Loucy (cell line): ENCODE measurements at regions not wholly inside any gene's neighbourhood (a gene's known extent, or its start where the extent isn't known, plus 50 kb on each side); places are given as distances from the start of the nearest gene placed in this dataset.

Source experiments
- H2AFZ ChIP-seq: fragments of 200-600 bp; sonication (generic); 2 replicates; pipeline ENCODE4 v1.6.0; 2016; ENCODE audit warnings: antibody characterized with exemption, mild to moderate bottlenecking, low read length, moderate library complexity
- H3F3A ChIP-seq: fragments of 200-600 bp; 2 replicates; pipeline ENCODE4 v1.6.0; 2016; ENCODE audit warnings: antibody characterized with exemption, low read depth, mild to moderate bottlenecking
- H3K27me3 ChIP-seq: fragments of 200-600 bp; sonication (generic); 2 replicates; pipeline ENCODE4 v1.6.1; 2014; ENCODE audit warnings: low read length, mild to moderate bottlenecking; ENCODE audit not compliant: insufficient read depth, poor library complexity, severe bottlenecking
- H3K36me3 ChIP-seq: fragments of 200-600 bp; sonication (generic); 2 replicates; pipeline ENCODE4 v1.6.1; 2016; ENCODE audit warnings: low read length; ENCODE audit not compliant: insufficient read depth
- H3K4me1 ChIP-seq: fragments of 200-600 bp; sonication (generic); 2 replicates; pipeline ENCODE4 v1.5.1; 2014; ENCODE audit warnings: low read length, mild to moderate bottlenecking; ENCODE audit not compliant: insufficient read depth, poor library complexity, severe bottlenecking
- H3K4me2 ChIP-seq: fragments of 200-600 bp; sonication (generic); 2 replicates; pipeline ENCODE4 v1.6.0; 2014; ENCODE audit warnings: antibody characterized with exemption, low read length, low read depth, mild to moderate bottlenecking; ENCODE audit not compliant: poor library complexity, severe bottlenecking
- H3K4me3 ChIP-seq: fragments of 200-600 bp; sonication (generic); 2 replicates; pipeline ENCODE4 v1.5.1; 2014; ENCODE audit warnings: low read length, mild to moderate bottlenecking, mixed read lengths; ENCODE audit not compliant: poor library complexity, severe bottlenecking
- H3K79me2 ChIP-seq: fragments of 200-600 bp; sonication (generic); 2 replicates; pipeline ENCODE4 v1.6.1; 2014; ENCODE audit warnings: low read length; ENCODE audit not compliant: insufficient read depth
- H3K9ac ChIP-seq: fragments of 200-600 bp; sonication (generic); 2 replicates; pipeline ENCODE4 v1.6.0; 2014; ENCODE audit warnings: mild to moderate bottlenecking, low read depth, low read length, moderate library complexity; ENCODE audit not compliant: poor library complexity, severe bottlenecking
- H3K9me2 ChIP-seq: fragments of 200-600 bp; sonication (generic); replicated peaks from 2 replicates; pipeline ENCODE4 v1.6.1; 2016; ENCODE audit warnings: low read depth, low read length, mixed read lengths
- H3K9me3 ChIP-seq: fragments of 200-600 bp; sonication (generic); 2 replicates; pipeline ENCODE4 v1.6.1; 2014; ENCODE audit warnings: mild to moderate bottlenecking, antibody characterized with exemption, low read length, low read depth; ENCODE audit not compliant: insufficient read depth
- H4K20me1 ChIP-seq: fragments of 200-600 bp; sonication (generic); 2 replicates; pipeline ENCODE4 v1.6.0; 2014; ENCODE audit warnings: antibody characterized with exemption, low read length, mild to moderate bottlenecking; ENCODE audit not compliant: insufficient read depth, poor library complexity, severe bottlenecking
- CTCF ChIP-seq: fragments of 200-600 bp; sonication (generic); conservative IDR thresholded peaks from 2 replicates; pipeline ENCODE4 v1.5.1; 2014; ENCODE audit warnings: mild to moderate bottlenecking, antibody characterized with exemption, low read length
- EZH2phosphoT487 ChIP-seq: fragments of 200-600 bp; IDR thresholded peaks from 2 replicates; pipeline ENCODE4 v1.6.1; 2018; ENCODE audit warnings: antibody characterized with exemption, mild to moderate bottlenecking, moderate library complexity, borderline replicate concordance

- TF ChIP-seq EZH2phosphoT487, result no peak
- no peak for TF ChIP-seq CTCF
- Histone ChIP-seq H3K9me2 (no peaks in the 10 kb centered on the region), H3K4me2 (no peak overlapping the region), H3K36me3 (no peaks in the 10 kb centered on the region), H4K20me1 (no peaks in the 10 kb centered on the region), H3K4me3 (no peak overlapping the region), H3K27me3 (no peaks in the 10 kb centered on the region), H3K4me1 (peaks cover 49% of the 10 kb centered on the region), H3K9me3 (no peaks in the 10 kb centered on the region), H3F3A (peaks cover 4% of the 10 kb centered on the region), H2AFZ (no peak overlapping the region), H3K79me2 (no peaks in the 10 kb centered on the region), H3K9ac (no peak overlapping the region)
These were observed 530.2 kb downstream of the PTPRC start for GRCh38 chr1:199168888-199169585.

GRCh38 chr1:199170711-199171110 lies 531.9 kb downstream of the PTPRC start:
- H3K27me3 ChIP-seq, result no peaks in the 10 kb centered on the region
- peaks cover 4% of the 10 kb centered on the region for H3F3A ChIP-seq
- H3K9me2 ChIP-seq, result no peaks in the 10 kb centered on the region
- no peaks in the 10 kb centered on the region for H3K79me2 ChIP-seq
- no peaks in the 10 kb centered on the region for H4K20me1 ChIP-seq
- no peak overlapping the region for H3K4me3 ChIP-seq
- no peak overlapping the region for H2AFZ ChIP-seq
- TF ChIP-seq EZH2phosphoT487, result no peak
- no peaks in the 10 kb centered on the region for H3K36me3 ChIP-seq
- peaks cover 47% of the 10 kb centered on the region for H3K4me1 ChIP-seq
- no peak overlapping the region for H3K9ac ChIP-seq
- no peaks in the 10 kb centered on the region for H3K9me3 ChIP-seq
- H3K4me2 ChIP-seq, result no peak overlapping the region

- H3K9ac ChIP-seq, result no peak overlapping the region
- no peaks in the 10 kb centered on the region for H4K20me1 ChIP-seq
- no peaks in the 10 kb centered on the region for H3K9me3 ChIP-seq
- H3K4me2 ChIP-seq, result peak overlapping the region; percentile 67
- peak overlapping the region; percentile 56 for H3K4me3 ChIP-seq
- no peak overlapping the region for H2AFZ ChIP-seq
- peaks cover 58% of the 10 kb centered on the region for H3K4me1 ChIP-seq
- peaks cover 4% of the 10 kb centered on the region for H3F3A ChIP-seq
- no peaks in the 10 kb centered on the region for H3K27me3 ChIP-seq
- no peaks in the 10 kb centered on the region for H3K36me3 ChIP-seq
- TF ChIP-seq CTCF, result no peak
- no peak for TF ChIP-seq EZH2phosphoT487
- no peaks in the 10 kb centered on the region for H3K9me2 ChIP-seq
- H3K79me2 ChIP-seq, result no peaks in the 10 kb centered on the region
These were observed 533.6 kb downstream of the PTPRC start for GRCh38 chr1:199172171-199173124.
